ENCODE measurements at regions not wholly inside any gene's neighbourhood (a gene's known extent, or its start where the extent isn't known, plus 50 kb on each side); places are given as distances from the start of the nearest gene placed in this dataset.

DNA sequence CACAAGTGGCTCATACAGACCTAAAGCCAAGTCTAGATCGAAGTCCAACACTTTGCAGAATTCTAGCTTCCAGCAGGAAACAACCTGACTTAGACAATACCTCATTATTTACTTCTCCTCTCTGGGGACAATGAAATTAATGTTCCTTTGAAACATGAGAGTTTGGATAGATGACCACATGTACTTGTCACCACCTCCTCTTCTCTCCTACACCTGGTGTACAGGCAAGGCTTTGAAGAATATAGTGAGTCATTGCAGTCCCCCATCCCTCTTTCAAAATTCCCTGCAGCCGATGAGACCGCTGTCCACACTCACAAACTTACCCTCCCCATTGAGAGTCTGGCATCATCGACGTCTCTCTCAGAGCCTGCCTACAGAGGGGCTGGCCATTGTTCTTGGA is 189.0 kb upstream of the HES1 start:
- H3K36me3 ChIP-seq (ENCODE audit: insufficient read depth, low read length): no peaks in the 10 kb centered on the region
- H3K4me2 ChIP-seq (ENCODE audit: low read depth, low read length, poor library complexity, severe bottlenecking): peak overlapping the region; percentile 0

GRCh38 chr3:193947596-193947995 is 188.4 kb upstream of the HES1 start:
- Histone ChIP-seq H3K4me3 (ENCODE audit: low read length, poor library complexity, severe bottlenecking) (no peak overlapping the region), H4K20me1 (ENCODE audit: insufficient read depth, low read length, poor library complexity, severe bottlenecking) (no peaks in the 10 kb centered on the region), H3F3A (ENCODE audit: low read depth) (no peaks in the 10 kb centered on the region), H3K9me2 (replicated peaks; ENCODE audit: low read depth, low read length) (no peaks in the 10 kb centered on the region), H2AFZ (ENCODE audit: low read length) (no peak overlapping the region), H3K4me1 (ENCODE audit: insufficient read depth, low read length, poor library complexity, severe bottlenecking) (peaks cover 46% of the 10 kb centered on the region), H3K4me2 (ENCODE audit: low read depth, low read length, poor library complexity, severe bottlenecking) (no peak overlapping the region), H3K27me3 (ENCODE audit: insufficient read depth, low read length, poor library complexity, severe bottlenecking) (no peaks in the 10 kb centered on the region), H3K9me3 (ENCODE audit: insufficient read depth, low read depth, low read length) (no peaks in the 10 kb centered on the region), H3K79me2 (ENCODE audit: insufficient read depth, low read length) (no peaks in the 10 kb centered on the region), H3K36me3 (ENCODE audit: insufficient read depth, low read length) (no peaks in the 10 kb centered on the region), H3K9ac (ENCODE audit: low read depth, low read length, poor library complexity, severe bottlenecking) (peak overlapping the region; percentile 0)
- TF ChIP-seq, protein P1, sequence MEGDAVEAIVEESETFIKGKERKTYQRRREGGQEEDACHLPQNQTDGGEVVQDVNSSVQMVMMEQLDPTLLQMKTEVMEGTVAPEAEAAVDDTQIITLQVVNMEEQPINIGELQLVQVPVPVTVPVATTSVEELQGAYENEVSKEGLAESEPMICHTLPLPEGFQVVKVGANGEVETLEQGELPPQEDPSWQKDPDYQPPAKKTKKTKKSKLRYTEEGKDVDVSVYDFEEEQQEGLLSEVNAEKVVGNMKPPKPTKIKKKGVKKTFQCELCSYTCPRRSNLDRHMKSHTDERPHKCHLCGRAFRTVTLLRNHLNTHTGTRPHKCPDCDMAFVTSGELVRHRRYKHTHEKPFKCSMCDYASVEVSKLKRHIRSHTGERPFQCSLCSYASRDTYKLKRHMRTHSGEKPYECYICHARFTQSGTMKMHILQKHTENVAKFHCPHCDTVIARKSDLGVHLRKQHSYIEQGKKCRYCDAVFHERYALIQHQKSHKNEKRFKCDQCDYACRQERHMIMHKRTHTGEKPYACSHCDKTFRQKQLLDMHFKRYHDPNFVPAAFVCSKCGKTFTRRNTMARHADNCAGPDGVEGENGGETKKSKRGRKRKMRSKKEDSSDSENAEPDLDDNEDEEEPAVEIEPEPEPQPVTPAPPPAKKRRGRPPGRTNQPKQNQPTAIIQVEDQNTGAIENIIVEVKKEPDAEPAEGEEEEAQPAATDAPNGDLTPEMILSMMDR (conservative IDR thresholded peaks at IDR 0.05; ENCODE audit: low read length): no peak
- no peak for TF ChIP-seq EZH2phosphoT487 (IDR thresholded peaks at IDR 0.05; ENCODE audit: borderline replicate concordance)

More for the DNA sequence above, 189.0 kb upstream of the HES1 start:
- Histone ChIP-seq H3K79me2 (ENCODE audit: insufficient read depth, low read length) (no peaks in the 10 kb centered on the region), H3K4me3 (ENCODE audit: low read length, poor library complexity, severe bottlenecking) (no peak overlapping the region), H3K9ac (ENCODE audit: low read depth, low read length, poor library complexity, severe bottlenecking) (no peak overlapping the region), H3K4me1 (ENCODE audit: insufficient read depth, low read length, poor library complexity, severe bottlenecking) (peaks cover 41% of the 10 kb centered on the region), H2AFZ (ENCODE audit: low read length) (no peak overlapping the region), H3K9me3 (ENCODE audit: insufficient read depth, low read depth, low read length) (no peaks in the 10 kb centered on the region), H3K9me2 (replicated peaks; ENCODE audit: low read depth, low read length) (no peaks in the 10 kb centered on the region), H3F3A (ENCODE audit: low read depth) (no peaks in the 10 kb centered on the region), H3K27me3 (ENCODE audit: insufficient read depth, low read length, poor library complexity, severe bottlenecking) (no peaks in the 10 kb centered on the region), H4K20me1 (ENCODE audit: insufficient read depth, low read length, poor library complexity, severe bottlenecking) (no peaks in the 10 kb centered on the region)
- no peak for TF ChIP-seq EZH2phosphoT487 (IDR thresholded peaks at IDR 0.05; ENCODE audit: borderline replicate concordance)
- TF ChIP-seq, protein P1 (conservative IDR thresholded peaks at IDR 0.05; ENCODE audit: low read length): no peak

DNA sequence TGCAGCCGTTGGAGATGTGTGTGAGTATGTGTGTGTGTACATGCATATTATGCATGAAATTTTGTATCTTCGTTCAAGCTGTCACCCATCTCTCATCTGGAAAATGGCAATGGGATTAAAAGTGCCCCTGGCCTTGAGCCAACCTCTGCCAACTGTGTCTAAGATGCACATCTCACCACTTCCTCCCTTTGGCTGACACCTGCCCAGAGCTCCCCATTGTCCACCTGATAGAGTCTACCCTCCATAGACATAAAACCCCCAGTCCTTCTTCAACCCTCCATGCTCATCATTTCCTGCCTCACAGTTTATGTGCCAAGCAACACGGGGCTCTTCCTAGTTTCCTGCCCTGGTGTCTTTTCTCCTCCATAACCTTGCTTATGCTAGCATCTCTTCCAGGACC is 187.5 kb upstream of the HES1 start:
- Histone ChIP-seq H3K36me3 (ENCODE audit: insufficient read depth, low read length) (no peaks in the 10 kb centered on the region), H3K9ac (ENCODE audit: low read depth, low read length, poor library complexity, severe bottlenecking) (peak overlapping the region; percentile 9), H3K27me3 (ENCODE audit: insufficient read depth, low read length, poor library complexity, severe bottlenecking) (no peaks in the 10 kb centered on the region), H3K9me2 (replicated peaks; ENCODE audit: low read depth, low read length) (no peaks in the 10 kb centered on the region), H3K9me3 (ENCODE audit: insufficient read depth, low read depth, low read length) (peaks cover under 1% of the 10 kb centered on the region), H4K20me1 (ENCODE audit: insufficient read depth, low read length, poor library complexity, severe bottlenecking) (no peaks in the 10 kb centered on the region), H3K4me1 (ENCODE audit: insufficient read depth, low read length, poor library complexity, severe bottlenecking) (peaks cover 51% of the 10 kb centered on the region), H2AFZ (ENCODE audit: low read length) (no peak overlapping the region), H3K79me2 (ENCODE audit: insufficient read depth, low read length) (no peaks in the 10 kb centered on the region), H3K4me3 (ENCODE audit: low read length, poor library complexity, severe bottlenecking) (peak overlapping the region; percentile 8), H3K4me2 (ENCODE audit: low read depth, low read length, poor library complexity, severe bottlenecking) (peak overlapping the region; percentile 33), H3F3A (ENCODE audit: low read depth) (no peaks in the 10 kb centered on the region)
- no peak for TF ChIP-seq EZH2phosphoT487 (IDR thresholded peaks at IDR 0.05; ENCODE audit: borderline replicate concordance)
- TF ChIP-seq, protein P1 (conservative IDR thresholded peaks at IDR 0.05; ENCODE audit: low read length): no peak
